AG10803 (cell line): ENCODE measurements at regions not wholly inside any gene's neighbourhood (a gene's known extent, or its start where the extent isn't known, plus 50 kb on each side); places are given as distances from the start of the nearest gene placed in this dataset.

Source experiments
- DNase-seq: peaks from one replicate; pipeline ENCODE4 v3.0.0; 2010; ENCODE audit warnings: low read depth
- H3K4me3 ChIP-seq: 2 replicates; pipeline ENCODE4 v1.5.1; 2011; ENCODE audit warnings: mild to moderate bottlenecking, low read length, control low read depth
- CTCF ChIP-seq: conservative IDR thresholded peaks from 2 replicates; pipeline ENCODE4 v1.5.1; 2011; ENCODE audit warnings: mild to moderate bottlenecking, low read length, control low read depth, inconsistent platforms

- H3K4me3 ChIP-seq = no peak overlapping the region
- no peak for DNase-seq
- no peak for TF ChIP-seq CTCF
Measured at GRCh38 chr1:96183928-96184327, 537.7 kb upstream of the PTBP2 start.

- TF ChIP-seq CTCF = no peak
- H3K4me3 ChIP-seq = no peak overlapping the region
- DNase-seq = no peak
Measured at GRCh38 chr1:96185181-96185580, 536.4 kb upstream of the PTBP2 start.

GRCh38 chr1:96187020-96187419, 534.6 kb upstream of the PTBP2 start:
- no peak for DNase-seq
- TF ChIP-seq CTCF = no peak
- no peak overlapping the region for H3K4me3 ChIP-seq

GRCh38 chr1:96191165-96191564, 530.4 kb upstream of the PTBP2 start:
- TF ChIP-seq CTCF = no peak
- DNase-seq = no peak
- no peak overlapping the region for H3K4me3 ChIP-seq

- no peak for TF ChIP-seq CTCF
- no peak for DNase-seq
- H3K4me3 ChIP-seq = no peak overlapping the region
Measured at GRCh38 chr1:96206451-96206850, 515.1 kb upstream of the PTBP2 start.

GRCh38 chr1:96207936-96208335, 513.6 kb upstream of the PTBP2 start:
- H3K4me3 ChIP-seq = no peak overlapping the region
- no peak for TF ChIP-seq CTCF
- DNase-seq = no peak

- DNase-seq = no peak
- H3K4me3 ChIP-seq = no peak overlapping the region
- no peak for TF ChIP-seq CTCF
Measured at GRCh38 chr1:96208428-96208827, 513.2 kb upstream of the PTBP2 start.
